ENCODE measurements at regions not wholly inside any gene's neighbourhood (a gene's known extent, or its start where the extent isn't known, plus 50 kb on each side); places are given as distances from the start of the nearest gene placed in this dataset.

GRCh38 chr4:29390921-29391320, 1329.2 kb upstream of the PCDH7 start:
- Histone ChIP-seq H3K9ac (ENCODE audit: low read length in 3 of 3) (no peak overlapping the region), H3K36me3 (ENCODE audit: control insufficient read depth in 2 of 3, insufficient read depth in 3 of 3, low read length in 3 of 3) (no peaks in the 10 kb centered on the region), H3K27me3 (ENCODE audit: control insufficient read depth, insufficient read depth, low read length) (no peaks in the 10 kb centered on the region), H3K27ac (ENCODE audit: low read depth in 2 of 2, low read length in 2 of 2) (no peak overlapping the region), H3K4me3 (ENCODE audit: low read length in 3 of 3) (no peak overlapping the region), H3K9me3 (ENCODE audit: control insufficient read depth in 2 of 3, insufficient read depth in 1 of 3, low read length in 3 of 3) (no peaks in the 10 kb centered on the region), H3K4me1 (ENCODE audit: control insufficient read depth in 2 of 3, insufficient read depth in 2 of 3, low read depth in 1 of 3, low read length in 3 of 3) (no peaks in the 10 kb centered on the region)
- TF ChIP-seq CTCF (IDR thresholded peaks at IDR 0.05; ENCODE audit: borderline replicate concordance, extremely low read depth, insufficient read depth) = no peak
- DNase-seq = peak in 1 of 5 donors; percentile 2
- FAIRE-seq = no peak
- intact Hi-C loops (cut with DNase I) = no loop called here

GRCh38 chr4:29405116-29405515, 1315.1 kb upstream of the PCDH7 start:
- no peaks in the 10 kb centered on the region for H3K36me3 ChIP-seq (ENCODE audit: control insufficient read depth in 2 of 3, insufficient read depth in 3 of 3, low read length in 3 of 3)
- no peak for TF ChIP-seq CTCF (IDR thresholded peaks at IDR 0.05; ENCODE audit: borderline replicate concordance, extremely low read depth, insufficient read depth)
- no peaks in the 10 kb centered on the region for H3K9me3 ChIP-seq (ENCODE audit: control insufficient read depth in 2 of 3, insufficient read depth in 1 of 3, low read length in 3 of 3)
- DNase-seq (no peak), FAIRE-seq (no peak)
- H3K4me1 ChIP-seq (ENCODE audit: control insufficient read depth in 2 of 3, insufficient read depth in 2 of 3, low read depth in 1 of 3, low read length in 3 of 3) = no peaks in the 10 kb centered on the region
- no peaks in the 10 kb centered on the region for H3K27me3 ChIP-seq (ENCODE audit: control insufficient read depth, insufficient read depth, low read length)
- no peak overlapping the region for H3K4me3 ChIP-seq (ENCODE audit: low read length in 3 of 3)
- H3K27ac ChIP-seq (ENCODE audit: low read depth in 2 of 2, low read length in 2 of 2) = no peak overlapping the region
- H3K9ac ChIP-seq (ENCODE audit: low read length in 3 of 3) = no peak overlapping the region
- intact Hi-C loops (cut with DNase I) = no loop called here

- FAIRE-seq (no peak), DNase-seq (no peak)
- no peak overlapping the region for H3K4me3 ChIP-seq (ENCODE audit: low read length in 3 of 3)
- no peak for TF ChIP-seq CTCF (IDR thresholded peaks at IDR 0.05; ENCODE audit: borderline replicate concordance, extremely low read depth, insufficient read depth)
- intact Hi-C loops (cut with DNase I) = no loop called here
- no peaks in the 10 kb centered on the region for H3K36me3 ChIP-seq (ENCODE audit: control insufficient read depth in 2 of 3, insufficient read depth in 3 of 3, low read length in 3 of 3)
- no peak overlapping the region for H3K27ac ChIP-seq (ENCODE audit: low read depth in 2 of 2, low read length in 2 of 2)
- no peaks in the 10 kb centered on the region for H3K27me3 ChIP-seq (ENCODE audit: control insufficient read depth, insufficient read depth, low read length)
- no peaks in the 10 kb centered on the region for H3K9me3 ChIP-seq (ENCODE audit: control insufficient read depth in 2 of 3, insufficient read depth in 1 of 3, low read length in 3 of 3)
- no peak overlapping the region for H3K9ac ChIP-seq (ENCODE audit: low read length in 3 of 3)
- H3K4me1 ChIP-seq (ENCODE audit: control insufficient read depth in 2 of 3, insufficient read depth in 2 of 3, low read depth in 1 of 3, low read length in 3 of 3) = no peaks in the 10 kb centered on the region
Observed at GRCh38 chr4:29415771-29416170, 1304.4 kb upstream of the PCDH7 start.
